GM19239 (cell line): ENCODE measurements at regions not wholly inside any gene's neighbourhood (a gene's known extent, or its start where the extent isn't known, plus 50 kb on each side); places are given as distances from the start of the nearest gene placed in this dataset.
"Not testable (repeated sequence)": the region's sequence is repeated elsewhere in the genome, so short reads cannot be mapped to it uniquely, and the experiment has no call there.

ENCODE experiments used
- DNase-seq: peaks from one replicate; pipeline ENCODE4 v3.0.0; 2011; ENCODE audit warnings: low spot score; ENCODE audit not compliant: insufficient read length
- FAIRE-seq: peaks from 2 replicates; lab custom pipeline; 2011; peaks lifted over from hg19 to GRCh38; lab: Jason Lieb, UNC

DNA sequence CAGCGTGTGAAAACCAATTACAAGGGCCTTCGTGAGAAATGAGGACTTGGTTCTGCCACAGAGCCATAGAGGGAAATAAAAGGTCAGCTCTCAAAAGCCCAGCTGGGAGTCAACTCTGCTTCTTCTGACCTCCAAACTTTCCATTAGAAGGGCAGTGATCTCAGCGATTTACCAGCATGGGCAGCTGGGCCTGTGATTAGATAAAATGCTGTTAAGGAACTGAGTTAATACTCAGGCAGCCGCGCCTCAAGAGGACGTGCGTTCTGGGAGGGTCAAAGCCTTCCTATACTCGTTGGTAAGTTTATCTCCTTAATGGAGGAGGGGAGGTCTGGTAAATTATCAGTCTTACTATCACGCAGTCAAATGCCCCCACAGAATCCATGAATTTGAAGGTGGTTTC is 480.2 kb upstream of the ERCC4 start:
- DNase-seq: no peak
- FAIRE-seq: no peak

DNA sequence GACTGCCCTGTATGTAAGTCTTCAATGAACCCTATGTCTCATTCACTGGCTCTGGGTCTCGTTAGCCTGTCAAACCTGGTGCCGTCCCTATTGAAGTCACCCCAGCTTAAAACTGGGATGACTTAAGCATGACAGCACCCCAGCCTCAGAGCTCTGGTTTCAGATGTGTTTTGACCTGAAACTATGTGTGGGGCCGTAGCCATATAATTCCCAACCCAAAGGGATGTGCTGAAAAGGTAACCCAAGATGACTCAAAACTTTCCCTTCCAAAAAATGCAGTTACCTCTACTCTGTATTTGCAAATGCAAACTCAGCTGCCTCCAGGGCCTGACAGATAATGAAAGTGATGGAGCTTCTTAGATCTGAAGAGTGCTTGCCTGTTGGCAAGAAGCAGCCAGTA is 478.3 kb upstream of the ERCC4 start:
- FAIRE-seq (peak; percentile 94), DNase-seq (no peak)

DNA sequence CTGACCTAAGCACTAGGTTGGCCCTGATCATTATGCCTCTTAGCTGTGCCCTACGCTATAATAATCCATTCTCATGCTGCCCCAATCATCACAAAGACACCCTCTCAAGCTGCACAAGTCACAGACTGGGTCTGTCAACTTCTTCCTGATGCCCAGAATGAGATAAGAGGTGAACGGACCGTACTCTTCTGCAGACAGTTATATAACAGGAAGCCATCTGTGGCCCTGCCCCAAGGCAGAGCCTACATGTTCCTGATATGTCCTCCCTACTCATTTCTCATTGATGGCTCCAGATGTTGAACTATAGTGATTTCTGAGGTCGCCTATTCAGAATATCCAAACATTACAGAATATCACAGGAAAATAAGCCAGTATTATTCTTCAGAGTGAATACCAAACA is 471.6 kb upstream of the ERCC4 start:
- DNase-seq: no peak

DNA sequence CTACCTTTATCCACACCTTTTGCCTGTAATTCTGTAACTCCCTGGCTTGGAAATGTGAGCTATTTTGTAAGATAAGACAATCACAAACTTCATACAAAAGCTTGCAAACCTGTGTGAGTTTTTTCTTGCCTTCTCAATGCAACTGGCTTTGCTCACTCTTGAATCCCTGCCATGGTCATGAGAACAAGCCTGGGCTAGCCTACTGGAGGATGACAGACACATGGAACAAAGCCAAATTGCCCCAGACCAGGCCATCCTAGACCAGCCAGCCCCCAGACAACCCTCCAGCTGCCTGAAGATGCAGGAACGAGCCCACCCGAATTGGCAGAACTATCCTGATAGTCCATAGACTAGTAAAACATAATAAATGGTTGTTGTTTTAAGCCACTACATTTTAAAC is 466.6 kb upstream of the ERCC4 start:
- DNase-seq (no peak), FAIRE-seq (no peak)

More for the DNA sequence above, 471.6 kb upstream of the ERCC4 start:
- no peak for FAIRE-seq

DNA sequence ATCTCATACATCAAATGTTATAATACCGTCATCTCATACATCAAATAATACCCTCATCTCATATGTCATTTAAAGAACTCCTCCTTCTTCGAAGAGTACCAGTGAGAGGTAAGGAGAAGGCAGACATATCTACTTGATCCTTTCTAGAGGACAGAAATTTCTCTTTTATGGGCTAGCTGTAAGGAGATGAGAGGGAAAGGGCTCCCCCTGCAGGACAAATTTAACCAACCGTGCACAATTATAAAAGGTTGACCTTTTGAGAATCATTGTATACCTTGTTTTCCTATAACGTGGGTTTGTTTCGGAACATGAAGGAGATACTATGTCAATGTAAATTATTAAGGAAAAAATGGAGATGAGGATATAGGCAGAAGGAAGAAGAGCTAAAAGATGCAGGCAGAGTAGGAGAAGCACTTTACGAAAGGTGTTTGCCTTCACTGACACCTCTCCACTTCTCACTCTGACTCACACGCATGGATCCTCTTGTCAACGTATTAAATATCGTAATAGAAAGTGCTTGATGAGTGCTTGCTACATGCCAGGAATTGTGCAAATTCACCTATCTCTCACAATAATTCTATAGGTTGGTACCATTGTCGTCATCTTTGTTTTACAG is 465.9 kb upstream of the ERCC4 start:
- DNase-seq (peak; percentile 20), FAIRE-seq (peak; percentile 66)

DNA sequence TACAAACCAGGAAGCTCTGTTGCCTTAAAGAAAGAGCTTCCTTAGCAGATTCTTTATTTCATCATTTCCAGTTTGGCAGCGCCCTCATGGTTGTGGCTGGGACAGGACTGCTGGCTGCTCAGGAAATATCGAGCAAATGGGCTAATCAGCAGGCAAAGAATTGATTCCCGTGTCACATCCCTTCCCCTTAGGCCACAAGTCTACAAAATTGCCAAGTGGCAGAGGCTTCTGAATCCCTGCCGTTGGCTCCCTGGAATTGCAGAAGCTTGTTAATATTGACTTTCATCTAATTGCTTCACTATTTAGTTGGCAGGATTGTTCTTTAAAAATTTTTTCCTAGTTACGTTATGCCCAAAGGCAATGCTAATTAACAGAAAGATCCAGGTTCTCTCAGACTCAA is 456.3 kb upstream of the ERCC4 start:
- FAIRE-seq (no peak), DNase-seq (no peak)

DNA sequence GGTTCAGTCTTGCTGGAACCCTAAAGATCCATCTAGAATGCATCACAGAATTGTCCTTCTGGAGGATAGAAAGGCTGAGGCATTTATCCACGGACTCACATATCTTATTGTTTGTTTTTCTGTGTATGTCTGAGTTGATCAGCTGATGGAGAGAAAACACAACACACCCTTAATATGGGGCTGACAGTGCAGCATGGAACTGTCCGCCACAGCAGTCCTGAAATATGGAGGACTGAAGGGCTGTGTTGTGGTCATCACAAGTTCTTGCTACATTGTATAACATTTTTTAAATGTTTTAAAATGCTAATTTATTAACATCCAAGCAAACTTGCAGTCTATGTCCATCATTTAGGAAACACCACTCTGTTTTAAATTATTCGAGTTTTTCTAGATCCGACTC is 448.9 kb upstream of the ERCC4 start:
- FAIRE-seq (no peak), DNase-seq (no peak)

DNA sequence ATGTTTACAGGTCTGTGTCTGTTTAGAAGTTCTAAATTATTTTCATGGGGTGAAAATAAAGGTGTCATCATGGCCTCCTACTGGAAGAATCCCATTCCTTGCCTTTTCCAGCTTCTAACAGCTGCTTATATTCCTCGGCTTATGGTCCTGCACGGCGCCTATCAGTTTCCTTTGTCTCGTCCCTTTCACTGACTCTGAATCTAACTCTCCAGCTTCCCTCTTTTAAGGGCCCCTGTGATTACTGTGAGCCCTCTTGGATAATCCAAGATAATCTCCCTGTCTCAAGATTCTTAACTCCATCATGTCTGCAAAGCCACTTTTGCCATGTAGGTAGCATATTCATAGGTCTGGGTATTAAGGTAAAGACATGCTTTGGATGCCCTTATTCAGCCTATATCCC is 441.0 kb upstream of the ERCC4 start:
- no peak for FAIRE-seq
- no peak for DNase-seq

DNA sequence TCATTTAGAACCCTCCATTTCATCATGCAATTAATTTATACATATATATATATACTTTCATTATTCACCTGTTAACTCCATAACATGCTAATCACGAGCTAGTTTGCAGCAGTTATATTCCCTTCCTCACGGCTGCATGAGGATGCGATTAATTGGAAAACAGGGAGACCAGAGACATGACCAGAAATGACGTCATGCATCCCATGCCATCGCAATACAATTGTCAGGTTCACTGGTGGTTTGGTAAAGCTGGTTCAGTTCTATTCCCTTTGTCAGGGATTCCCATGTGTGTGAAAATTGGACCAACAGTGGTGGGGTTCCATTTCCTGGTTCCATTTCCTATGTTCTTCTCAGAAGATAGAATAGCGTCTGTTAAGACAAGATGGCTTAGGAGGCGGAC is 440.4 kb upstream of the ERCC4 start:
- FAIRE-seq (no peak), DNase-seq (no peak)

DNA sequence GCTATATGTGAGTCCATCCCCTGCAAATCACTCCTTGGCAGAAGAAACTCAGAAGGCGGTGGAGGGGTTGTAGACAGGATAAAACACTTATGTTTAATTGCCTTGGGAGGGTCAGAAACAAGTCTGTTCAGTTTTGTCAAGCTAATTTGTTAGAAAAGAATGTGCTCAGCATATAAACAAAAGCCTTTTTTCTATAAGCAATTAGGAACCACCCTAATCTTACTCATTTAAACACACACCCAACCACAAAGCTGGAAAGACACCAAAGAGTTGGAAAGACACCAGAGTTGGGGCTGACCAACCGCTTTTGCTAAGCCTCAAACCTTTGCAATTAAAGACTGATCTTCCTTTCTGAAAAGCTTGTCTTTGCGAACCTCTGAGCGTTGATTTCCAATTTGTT is 439.2 kb upstream of the ERCC4 start:
- DNase-seq (no peak), FAIRE-seq (no peak)

DNA sequence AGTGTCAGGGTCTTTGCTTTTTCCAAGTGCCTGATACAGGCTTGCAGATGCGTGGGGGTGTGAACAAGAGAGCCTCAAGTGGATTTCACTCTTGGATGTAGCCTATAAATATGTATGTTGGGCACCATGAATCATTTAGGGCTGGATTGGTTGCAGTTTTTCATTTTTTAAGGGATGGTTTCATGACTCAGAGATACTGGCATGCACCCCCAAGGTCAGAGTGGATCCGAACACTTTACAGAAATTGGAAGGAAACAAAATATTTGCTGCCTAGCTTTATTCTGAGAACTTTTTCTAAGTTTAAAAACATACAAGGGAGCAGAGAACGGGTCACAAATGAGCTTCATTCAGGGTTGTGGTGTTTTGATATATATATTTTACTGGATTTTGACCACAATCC is 436.8 kb upstream of the ERCC4 start:
- no peak for DNase-seq
- FAIRE-seq: no peak

DNA sequence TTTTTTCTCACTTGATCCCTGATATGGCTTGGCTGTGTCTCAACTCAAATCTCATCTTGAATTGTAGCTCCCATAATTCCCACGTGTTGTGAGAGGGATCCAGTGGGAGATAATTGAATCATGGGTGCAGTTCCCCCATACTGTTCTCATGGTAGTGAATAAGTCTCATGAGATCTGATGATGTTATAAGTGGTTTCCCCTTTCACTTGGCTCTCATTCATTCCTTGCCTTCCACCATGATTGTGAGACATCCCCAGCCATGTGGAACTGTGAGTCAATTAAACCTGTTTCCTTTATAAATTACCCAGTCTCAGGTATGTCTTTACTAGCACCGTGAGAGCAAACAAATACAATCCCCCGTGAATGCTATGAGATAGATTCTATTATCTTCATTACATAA is 430.5 kb upstream of the ERCC4 start:
- DNase-seq, FAIRE-seq: not testable (repeated sequence)

DNA sequence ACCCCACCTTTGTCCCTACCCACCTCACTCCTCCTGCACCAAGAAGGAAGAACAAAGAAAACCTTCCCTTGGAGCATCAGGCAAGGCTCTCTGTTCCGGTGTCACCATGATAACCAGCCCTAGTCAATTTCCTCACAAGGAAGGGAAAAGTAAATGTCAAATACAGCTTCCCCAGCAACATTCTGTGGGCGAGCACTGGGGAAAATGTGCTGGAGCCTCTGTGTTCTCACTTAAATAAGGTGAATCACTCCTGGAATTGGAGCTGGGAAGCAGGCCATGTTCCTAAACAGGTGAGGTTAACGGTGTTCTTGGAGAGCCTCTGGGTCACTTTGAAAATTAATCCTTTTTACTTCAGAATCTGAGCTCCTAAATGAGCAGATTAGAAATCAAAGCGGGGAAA is 427.9 kb upstream of the ERCC4 start:
- DNase-seq: no peak
- no peak for FAIRE-seq

DNA sequence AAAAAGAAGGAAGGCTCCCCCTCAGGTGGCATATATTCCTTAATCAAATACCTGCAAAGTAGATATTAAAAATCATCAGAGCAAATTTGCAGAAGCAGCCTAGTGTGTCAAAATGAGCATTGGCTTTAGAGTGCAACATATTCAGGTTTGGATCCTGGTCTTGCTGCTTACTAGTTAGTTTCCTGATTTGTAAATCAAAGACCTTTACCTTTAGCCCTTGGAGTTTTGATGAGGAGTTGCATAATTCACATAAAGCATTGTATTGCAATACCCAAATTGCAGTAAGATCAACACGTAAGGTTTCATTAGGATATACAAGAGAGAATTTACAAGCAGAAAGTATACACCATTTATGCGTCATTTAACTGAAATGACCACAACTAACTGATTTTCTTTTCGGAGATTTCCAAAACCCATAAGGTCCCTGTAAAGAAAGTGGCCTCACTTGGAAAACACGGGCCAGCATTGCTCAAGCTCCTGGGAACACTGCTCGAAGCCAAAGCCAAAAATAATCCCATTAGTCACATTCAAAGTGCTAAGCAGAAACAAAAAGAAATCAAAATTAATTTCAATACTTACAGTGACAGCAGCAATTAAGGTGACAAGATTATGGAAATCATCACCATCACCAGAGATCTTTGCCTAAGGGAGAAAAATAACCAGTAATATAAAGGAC is 415.9 kb upstream of the ERCC4 start:
- FAIRE-seq (no peak), DNase-seq (no peak)

DNA sequence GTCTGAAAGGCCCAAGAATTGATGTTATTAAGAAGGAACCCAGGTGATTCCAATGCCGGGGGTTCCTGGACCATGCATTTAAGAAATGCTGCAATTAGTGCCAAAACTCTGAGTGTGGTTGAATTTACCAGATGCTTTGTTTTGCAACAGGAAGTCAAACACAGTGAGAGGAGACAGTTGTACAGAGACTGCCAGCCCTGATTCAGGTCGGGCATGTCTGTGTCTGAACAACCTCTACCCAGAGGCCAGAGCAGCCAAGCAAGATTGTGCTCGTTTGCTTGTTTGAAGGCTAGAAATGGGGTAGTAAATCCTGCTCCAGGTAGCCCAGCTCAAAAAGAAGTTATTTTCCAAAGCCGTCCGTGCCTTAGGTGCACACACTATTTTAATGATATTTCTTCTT is 412.4 kb upstream of the ERCC4 start:
- no peak for FAIRE-seq

DNA sequence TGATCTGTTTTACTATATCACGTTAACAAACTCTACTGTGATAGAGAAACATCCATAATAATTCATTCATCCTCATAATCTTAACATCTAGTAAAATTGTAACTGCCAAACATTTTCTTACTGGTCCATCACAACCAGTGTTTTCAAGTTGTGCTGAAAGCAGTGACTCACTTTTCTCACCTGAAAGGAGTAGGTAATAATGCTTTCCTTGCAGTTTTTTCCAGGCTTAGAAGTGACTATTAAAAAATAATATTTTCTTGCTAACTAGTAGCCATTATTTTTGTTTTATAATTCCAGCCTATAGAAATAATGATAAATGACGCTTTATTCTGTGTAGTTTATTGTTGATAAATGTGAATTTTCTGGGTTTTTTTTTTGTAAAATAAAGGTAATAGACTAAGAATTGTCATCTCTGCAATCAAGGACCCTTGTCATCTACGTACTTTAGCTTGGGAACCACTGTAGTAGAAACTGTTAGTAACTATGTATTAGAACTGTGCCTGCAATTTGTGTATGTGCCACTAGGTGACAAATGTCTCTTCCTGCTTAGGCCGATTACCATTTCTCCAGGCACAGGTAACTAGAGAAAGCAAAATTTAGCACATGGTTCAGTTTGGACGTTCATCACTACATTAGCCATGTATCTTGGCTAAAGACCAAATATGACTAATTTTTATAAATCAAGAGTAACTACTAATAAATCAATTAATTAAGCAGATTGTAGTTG is 409.4 kb upstream of the ERCC4 start:
- FAIRE-seq: no peak
- no peak for DNase-seq

More for the DNA sequence above, 412.4 kb upstream of the ERCC4 start:
- DNase-seq: no peak

DNA sequence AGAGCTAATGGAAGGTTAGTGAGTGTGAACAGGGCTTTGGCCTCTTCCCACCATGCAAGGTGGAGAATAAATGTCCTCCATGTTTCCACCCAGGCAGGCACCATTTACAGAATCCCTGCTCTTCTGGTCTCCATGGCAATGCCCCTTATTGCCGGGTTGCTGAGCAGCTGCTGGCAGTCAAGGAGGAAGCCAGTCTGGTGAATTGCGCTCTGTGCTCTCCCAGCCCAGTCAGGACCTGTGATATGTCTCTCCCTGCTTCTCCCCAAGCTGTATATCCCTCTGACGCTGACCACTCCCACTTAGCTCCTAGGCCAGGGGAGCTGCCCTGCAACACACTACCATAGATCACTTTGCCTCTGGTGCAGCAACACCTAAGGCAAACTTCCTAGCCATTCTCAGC is 402.1 kb upstream of the ERCC4 start:
- no peak for DNase-seq
- FAIRE-seq: no peak

DNA sequence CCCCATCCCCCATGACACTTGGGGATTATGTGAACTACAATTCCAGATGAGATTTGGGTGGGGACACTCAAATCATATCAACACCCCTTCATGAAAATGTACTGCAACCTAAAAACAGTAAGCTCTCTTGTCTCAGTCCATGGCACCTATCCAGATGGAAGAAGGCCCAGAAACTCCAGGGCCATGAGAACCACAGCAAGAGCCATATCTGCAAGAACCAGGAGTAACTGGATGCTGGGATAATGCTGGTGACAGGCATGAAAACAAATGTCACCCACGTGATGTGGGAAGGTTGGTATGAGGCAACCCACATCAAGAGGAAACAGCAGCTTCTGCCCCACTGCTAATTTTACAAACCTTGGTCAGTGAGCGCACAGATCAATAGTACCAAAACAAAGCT is 400.1 kb upstream of the ERCC4 start:
- DNase-seq: no peak
- FAIRE-seq: no peak

DNA sequence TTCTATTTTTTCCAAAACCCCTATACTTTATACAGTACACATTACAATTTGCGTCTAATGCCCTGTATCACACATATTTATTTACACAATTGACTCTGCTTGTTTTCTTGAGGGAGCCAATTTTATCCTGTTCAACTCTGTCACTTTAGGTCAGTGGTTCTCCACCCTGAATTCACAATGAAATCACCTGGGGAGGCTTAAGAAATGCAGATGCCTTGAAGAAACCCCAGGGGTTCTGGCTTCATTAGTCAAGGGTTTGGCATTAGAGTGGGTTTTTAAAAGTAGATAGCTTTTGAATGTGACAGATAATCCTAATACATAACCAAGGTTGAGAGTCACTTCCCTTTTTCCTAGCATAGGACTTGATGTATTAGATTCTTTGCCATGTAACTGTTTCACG is 398.6 kb upstream of the ERCC4 start:
- FAIRE-seq: no peak
- DNase-seq: no peak

DNA sequence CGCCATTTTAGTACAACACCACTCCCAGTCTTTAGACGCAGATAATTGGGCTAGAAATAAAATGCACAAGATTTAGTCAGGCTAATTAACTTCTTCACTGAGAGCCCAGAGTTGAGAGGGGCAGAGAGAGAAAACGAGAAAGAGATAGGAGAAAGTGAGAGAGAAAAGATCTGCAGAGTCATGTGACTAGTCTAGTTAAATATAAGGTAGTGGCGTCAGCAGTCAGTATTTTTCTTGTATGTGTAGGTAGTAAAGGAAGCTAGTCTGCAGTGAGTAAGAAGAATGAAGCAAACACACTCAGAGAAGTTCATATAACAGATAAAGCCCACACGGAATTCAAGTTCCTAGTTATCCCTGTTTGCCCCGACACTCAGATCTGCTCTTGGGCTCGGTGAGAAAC is 392.6 kb upstream of the ERCC4 start:
- no peak for FAIRE-seq
- DNase-seq: no peak

DNA sequence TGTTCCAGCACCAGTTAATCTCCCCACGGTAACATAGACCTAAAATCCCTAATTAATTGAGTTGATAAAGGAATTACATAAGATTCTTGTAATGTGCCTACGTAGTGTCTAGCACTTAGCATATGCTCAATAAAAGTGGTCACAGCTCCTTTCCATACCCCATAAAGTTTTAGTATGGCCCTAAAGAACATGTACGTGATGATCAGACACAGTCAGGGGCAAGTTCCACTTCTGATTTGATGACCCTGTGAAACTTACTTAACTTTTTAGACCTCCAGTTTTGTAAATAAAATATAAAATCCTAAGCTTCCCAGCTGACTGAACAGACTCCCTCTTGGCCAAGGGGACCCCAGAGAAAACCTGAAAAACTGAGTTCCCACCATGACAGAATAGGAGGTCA is 391.3 kb upstream of the ERCC4 start:
- no peak for DNase-seq
- FAIRE-seq: no peak
